ENCODE measurements at regions not wholly inside any gene's neighbourhood (a gene's known extent, or its start where the extent isn't known, plus 50 kb on each side); places are given as distances from the start of the nearest gene placed in this dataset.

DNA sequence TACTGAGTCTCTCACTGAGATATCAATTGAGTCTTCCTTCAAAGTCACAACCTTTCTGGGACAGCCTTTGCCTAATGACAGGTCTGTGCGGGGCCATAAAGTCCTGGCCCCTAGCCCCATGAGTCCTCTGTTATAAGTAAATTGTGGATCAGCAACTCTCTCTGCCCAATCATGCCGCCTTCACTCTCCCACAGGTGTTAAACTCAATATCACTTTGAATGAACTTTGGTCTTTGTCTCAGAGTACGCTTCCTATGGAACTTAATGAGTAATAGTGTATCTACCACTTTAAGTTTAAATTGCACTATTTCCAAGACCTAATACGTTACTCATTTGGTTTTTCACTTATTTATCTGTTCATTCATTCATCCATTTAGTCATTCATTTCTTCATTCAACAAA is 826.4 kb downstream of the TUSC7 start:
- DNase-seq: no peak

DNA sequence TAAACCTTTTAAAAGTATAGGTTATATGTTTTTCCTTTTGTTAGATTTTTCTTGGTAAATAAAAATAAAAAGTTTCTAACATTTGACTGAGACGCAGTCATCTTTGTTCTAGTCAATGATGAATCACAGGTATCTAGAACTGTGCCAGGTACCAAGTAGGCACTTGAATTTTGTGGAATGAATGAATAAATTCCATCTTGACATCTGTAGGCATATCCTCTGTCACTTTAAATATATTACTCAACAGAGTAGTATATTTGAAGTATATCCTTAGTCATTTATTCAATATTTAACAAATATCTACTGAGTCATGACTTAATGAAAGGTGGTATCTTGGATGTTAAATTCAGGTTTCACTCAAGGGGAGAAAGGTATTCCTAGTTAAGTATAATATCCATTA is 828.4 kb downstream of the TUSC7 start:
- no peak for DNase-seq

DNA sequence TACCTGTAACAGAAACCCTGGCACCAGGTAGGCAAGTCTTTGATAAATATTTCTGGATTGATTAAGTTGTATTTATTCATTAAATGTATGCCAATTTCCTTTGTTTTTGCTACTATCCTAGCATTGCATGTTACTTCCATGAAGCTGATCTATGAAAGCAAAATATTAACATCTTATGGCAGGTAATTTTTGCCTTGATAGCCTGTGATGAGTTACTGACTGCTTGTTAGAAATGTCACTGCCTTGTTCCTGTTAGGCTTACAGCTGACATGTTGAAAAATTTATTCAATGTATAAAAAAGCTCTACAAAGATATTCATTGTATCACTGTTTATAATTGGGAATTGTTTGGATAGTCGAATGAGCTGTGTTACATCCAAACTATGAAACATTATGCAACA is 830.1 kb downstream of the TUSC7 start:
- DNase-seq: no peak

DNA sequence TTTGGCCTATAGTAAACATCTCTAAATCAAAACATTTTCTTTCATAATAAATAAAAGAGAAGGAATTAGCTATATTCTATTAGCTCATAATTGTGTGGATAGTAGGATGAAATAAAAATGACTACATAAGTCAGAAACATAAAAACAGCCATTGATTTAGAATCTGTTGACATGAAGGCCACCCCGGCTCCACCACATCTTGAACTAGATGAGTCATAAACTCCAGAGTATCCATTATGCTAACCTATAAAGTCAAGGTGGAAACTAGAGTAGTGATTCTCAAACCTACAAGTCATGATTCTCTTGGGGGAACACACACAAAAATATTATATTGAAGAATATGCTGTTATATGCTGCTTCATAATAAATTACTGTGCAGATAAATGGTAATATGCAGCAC is 831.0 kb downstream of the TUSC7 start:
- no peak for DNase-seq

DNA sequence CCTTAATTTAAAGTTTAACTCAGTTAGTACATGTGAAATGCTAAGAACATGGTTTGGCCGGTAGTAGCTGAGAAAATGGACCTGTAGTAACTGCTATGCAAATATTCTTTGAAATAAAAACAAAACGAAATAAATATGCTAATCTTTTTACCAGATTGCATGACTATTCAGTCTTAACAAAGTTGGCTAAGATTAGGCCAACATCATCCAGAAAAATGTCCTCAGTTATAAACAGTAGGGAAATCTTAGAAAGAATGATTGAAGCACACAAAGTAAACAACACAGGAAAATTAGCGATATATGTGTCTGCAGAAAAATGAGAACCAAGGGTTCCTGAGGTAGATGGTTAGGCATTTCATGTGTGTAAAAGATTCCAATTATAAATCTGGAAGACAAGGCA is 832.1 kb downstream of the TUSC7 start:
- no peak for DNase-seq

GRCh38 chr3:117543521-117543920 is 833.9 kb downstream of the TUSC7 start:
- peak; percentile 14 for DNase-seq

DNA sequence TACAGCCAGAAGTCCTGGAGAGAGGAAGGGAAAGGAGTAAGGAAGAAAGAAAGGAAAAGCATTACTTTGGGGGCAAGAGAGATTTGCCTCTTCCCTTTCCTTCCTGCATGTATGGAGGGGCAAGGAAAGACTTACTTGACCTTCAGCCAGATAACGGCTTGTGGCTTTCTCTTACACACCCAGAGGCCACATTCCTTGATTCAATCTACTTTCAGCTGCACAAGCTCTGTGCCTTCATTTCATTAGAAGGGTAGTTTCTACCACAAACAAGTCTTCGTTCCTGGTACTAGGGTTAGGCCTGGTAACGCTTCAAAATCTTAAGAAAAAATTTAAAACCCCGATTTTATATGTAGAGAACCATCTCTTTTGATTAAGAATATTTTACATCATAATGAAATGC is 835.9 kb downstream of the TUSC7 start:
- DNase-seq: no peak

- no peak for DNase-seq
These were observed 838.5 kb downstream of the TUSC7 start for GRCh38 chr3:117547956-117548550.

DNA sequence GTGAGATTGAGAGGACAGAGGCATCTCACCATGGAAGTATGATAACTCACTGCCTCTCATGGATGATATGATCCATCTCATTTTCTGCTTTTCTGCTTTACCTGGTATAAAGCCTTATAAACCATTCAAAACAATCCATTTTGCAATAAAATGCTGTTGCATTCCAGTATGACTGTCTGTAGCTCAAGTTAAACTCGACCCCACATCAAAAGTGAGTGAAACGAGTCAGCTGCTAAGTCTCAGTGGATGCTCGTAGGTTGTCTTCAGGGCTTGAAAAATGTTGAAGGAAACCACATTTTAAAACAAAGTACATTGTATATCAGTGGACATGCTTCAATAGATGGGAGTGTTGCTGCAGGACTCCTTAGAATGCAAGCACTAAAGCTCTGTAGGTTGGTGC is 839.0 kb downstream of the TUSC7 start:
- DNase-seq: no peak

DNA sequence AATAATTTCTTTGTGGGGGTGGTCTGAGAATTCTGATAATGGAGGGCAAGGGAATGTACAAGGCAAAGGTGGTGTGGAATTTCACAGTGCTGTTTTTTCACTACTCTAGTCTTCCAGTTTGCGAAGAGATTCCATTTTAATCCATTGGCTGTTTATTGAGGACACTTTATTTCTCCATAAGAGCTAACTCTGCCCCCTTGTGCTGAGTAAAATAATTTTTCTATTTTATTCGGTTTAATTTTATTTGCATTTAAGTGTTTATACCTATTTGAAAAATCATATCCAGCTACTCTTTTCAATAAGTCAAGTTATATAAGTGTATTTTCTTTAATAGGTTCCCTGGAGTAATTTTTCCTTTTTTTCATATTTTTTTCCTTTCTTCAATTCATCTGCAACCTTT is 840.1 kb downstream of the TUSC7 start:
- DNase-seq: no peak

DNA sequence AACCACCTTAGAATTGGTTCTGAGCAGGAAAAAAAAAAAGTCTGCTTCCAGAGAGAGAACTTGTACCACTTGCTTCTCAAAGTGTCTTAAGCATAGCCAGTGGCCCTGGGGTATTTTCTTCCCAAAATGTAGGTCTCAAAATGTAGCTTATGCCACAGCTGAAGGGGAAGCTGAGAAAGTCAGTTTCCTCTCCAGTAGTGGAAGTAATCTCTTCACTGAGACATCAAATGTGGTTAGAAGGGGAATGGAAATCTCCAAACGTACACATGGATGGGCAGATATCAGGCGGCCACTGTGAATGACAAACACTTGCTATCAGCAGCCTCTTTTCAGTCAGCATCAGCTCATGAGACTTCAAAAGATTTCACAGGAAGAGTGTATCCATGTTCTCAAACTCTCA is 841.2 kb downstream of the TUSC7 start:
- no peak for DNase-seq

GRCh38 chr3:117553461-117553860 is 843.9 kb downstream of the TUSC7 start:
- DNase-seq: no peak

DNA sequence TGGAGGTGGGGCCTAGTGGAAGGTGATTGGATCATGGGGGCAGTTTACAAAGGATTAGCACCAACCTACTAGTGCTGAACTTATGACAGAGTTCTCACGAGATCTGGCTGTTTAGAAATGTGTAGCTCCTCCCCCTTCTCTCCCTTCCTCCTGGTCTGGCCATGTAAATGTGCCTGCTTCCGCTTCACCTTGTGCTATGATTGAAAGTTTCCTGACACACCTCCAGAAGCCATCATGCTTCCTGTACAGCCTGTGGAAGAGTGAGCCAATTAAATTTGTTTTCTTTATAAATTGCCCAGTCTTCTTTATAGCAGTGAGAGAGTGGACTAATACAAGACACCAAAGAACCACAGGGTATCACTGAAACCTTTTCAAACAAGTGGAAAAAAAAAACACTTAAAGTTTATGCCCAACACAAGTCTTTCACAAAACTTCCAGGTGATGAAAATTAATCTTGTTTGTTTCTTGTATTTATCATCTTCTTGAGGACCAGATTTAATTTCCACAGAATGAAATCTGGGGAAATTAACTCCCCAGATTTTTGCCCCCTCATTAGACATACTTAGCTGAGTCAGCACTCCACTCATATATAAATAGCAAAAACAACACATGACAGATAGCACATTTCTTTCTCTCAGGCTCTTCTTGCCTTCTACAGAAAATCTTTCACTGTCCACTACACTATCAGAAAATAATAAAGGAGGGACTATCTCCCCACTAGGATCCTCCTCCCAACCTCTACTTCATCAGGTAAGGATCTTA is 847.2 kb downstream of the TUSC7 start:
- DNase-seq: no peak

- DNase-seq: peak; percentile 86
These were observed 848.0 kb downstream of the TUSC7 start for GRCh38 chr3:117557464-117558090.

- no peak for DNase-seq
These were observed 849.1 kb downstream of the TUSC7 start for GRCh38 chr3:117558681-117559080.

- no peak for DNase-seq
These were observed 852.4 kb downstream of the TUSC7 start for GRCh38 chr3:117562000-117562399.

DNA sequence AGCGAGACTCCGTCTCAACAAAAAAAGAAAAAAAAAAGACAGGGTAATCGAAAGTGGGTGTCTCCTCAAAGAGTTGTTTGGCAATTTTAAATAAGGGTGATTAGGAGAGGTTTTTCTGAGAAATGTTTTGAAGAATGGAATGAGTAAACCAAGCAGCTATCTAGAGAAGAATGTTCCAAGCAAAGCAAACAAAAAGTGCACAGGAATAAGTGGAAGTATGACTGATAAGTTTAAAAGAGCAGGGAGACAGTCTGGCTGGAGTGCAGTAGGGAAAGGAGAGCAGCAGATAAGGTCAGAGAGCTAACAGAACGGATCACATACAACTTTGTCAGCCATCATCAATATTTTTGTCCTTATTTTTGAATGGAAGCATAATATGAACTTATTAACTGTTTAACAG is 853.5 kb downstream of the TUSC7 start:
- no peak for DNase-seq

- no peak for DNase-seq
These were observed 856.2 kb downstream of the TUSC7 start for GRCh38 chr3:117565777-117566176.

DNA sequence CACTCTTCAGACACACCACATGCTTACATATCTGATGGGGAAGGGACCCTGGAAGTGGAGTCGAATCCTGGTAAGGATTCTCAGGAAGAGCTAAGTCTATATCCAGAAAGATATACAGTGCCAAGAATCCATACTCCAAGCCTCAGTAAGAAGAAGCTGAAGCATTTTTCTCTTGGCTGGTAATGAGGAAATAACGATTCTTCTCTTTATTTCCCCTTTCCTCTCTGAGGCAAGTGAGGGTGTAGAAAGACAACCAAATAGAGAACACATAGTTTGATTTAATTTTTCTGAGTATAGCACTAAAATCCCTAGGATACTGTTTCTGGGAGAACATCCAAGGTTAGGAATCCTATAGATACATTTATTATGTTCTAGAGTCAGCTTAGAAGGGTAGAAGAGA is 857.3 kb downstream of the TUSC7 start:
- DNase-seq: no peak

GRCh38 chr3:117567382-117567781 is 857.8 kb downstream of the TUSC7 start:
- no peak for DNase-seq

GRCh38 chr3:117567906-117568305 is 858.3 kb downstream of the TUSC7 start:
- no peak for DNase-seq

DNA sequence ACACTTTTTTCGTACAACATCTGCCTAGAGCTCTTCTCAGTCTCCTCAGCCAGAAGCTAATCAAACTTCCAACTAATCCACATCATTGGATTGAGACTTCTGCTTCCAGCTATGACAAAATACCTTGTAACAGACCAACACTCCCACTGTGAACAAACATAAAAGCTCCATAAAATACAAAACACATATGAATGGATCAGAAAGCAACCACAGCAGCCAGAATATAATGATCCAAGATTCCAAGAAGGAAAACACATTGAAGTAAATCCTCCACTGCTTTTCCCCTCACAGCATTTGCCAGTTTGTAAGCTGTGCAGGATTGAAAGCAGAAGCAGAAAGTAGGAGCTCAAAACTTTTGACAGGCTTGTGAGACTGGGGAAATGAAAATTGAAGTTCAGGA is 863.2 kb downstream of the TUSC7 start:
- no peak for DNase-seq

DNA sequence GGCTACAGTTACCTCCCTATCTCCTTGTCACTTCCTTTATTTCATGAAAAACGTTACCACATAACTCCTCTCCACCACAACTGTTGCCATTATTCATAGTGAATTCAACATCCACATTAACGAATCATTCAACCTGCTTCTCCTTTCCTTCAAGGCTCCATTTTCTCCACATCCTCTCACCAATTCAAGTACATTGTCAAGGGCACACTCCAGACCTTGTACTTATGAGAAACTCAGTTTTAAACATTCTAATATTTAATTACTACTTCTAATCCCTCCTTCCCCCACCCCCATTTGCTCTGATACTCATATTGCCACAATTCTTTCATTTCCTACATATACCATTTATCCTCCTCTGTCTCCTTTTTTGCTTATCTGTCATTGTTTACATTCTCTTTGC is 871.2 kb downstream of the TUSC7 start:
- no peak for DNase-seq

DNA sequence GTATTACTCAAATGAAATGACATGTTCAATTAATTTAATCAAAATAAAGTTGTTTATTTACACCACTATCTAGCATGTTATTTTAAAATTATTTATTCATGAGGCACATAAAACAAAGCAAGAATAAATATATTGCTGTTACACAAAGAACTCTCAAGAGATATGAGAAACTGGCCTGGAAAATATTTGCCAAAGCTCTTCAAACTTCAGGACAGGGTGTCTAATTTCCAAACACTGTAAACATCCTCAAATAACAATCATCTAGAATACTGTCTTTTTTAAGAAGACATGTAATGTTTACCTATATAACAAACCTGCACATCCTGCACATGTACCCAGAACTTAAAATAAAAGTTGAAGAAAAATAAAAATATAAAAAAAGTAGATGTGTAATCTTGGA is 876.6 kb downstream of the TUSC7 start:
- DNase-seq: peak; percentile 65

- DNase-seq: no peak
These were observed 877.8 kb downstream of the TUSC7 start for GRCh38 chr3:117587416-117587815.
